ENCODE measurements at regions not wholly inside any gene's neighbourhood (a gene's known extent, or its start where the extent isn't known, plus 50 kb on each side); places are given as distances from the start of the nearest gene placed in this dataset.

- TF ChIP-seq FOXA1 (IDR thresholded peaks at IDR 0.05) (no peak), REST (IDR thresholded peaks at IDR 0.05) (no peak), TAF1 (conservative IDR thresholded peaks at IDR 0.05) (no peak), JUND (IDR thresholded peaks at IDR 0.05) (no peak), GABPA (IDR thresholded peaks at IDR 0.05 in 1 of 2, conservative IDR thresholded peaks at IDR 0.05 in 1 of 2) (no peak), RAD21 (IDR thresholded peaks at IDR 0.05) (no peak), NR2F2 (IDR thresholded peaks at IDR 0.05) (no peak), EGR1 (IDR thresholded peaks at IDR 0.05; ENCODE audit: low read depth in 2 of 2) (no peak), YY1 (IDR thresholded peaks at IDR 0.05) (no peak)
- TF ChIP-seq, protein P1, sequence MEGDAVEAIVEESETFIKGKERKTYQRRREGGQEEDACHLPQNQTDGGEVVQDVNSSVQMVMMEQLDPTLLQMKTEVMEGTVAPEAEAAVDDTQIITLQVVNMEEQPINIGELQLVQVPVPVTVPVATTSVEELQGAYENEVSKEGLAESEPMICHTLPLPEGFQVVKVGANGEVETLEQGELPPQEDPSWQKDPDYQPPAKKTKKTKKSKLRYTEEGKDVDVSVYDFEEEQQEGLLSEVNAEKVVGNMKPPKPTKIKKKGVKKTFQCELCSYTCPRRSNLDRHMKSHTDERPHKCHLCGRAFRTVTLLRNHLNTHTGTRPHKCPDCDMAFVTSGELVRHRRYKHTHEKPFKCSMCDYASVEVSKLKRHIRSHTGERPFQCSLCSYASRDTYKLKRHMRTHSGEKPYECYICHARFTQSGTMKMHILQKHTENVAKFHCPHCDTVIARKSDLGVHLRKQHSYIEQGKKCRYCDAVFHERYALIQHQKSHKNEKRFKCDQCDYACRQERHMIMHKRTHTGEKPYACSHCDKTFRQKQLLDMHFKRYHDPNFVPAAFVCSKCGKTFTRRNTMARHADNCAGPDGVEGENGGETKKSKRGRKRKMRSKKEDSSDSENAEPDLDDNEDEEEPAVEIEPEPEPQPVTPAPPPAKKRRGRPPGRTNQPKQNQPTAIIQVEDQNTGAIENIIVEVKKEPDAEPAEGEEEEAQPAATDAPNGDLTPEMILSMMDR (IDR thresholded peaks at IDR 0.05; ENCODE audit: low read depth, low read length, missing input control): no peak
- TF ChIP-seq, protein P2, sequence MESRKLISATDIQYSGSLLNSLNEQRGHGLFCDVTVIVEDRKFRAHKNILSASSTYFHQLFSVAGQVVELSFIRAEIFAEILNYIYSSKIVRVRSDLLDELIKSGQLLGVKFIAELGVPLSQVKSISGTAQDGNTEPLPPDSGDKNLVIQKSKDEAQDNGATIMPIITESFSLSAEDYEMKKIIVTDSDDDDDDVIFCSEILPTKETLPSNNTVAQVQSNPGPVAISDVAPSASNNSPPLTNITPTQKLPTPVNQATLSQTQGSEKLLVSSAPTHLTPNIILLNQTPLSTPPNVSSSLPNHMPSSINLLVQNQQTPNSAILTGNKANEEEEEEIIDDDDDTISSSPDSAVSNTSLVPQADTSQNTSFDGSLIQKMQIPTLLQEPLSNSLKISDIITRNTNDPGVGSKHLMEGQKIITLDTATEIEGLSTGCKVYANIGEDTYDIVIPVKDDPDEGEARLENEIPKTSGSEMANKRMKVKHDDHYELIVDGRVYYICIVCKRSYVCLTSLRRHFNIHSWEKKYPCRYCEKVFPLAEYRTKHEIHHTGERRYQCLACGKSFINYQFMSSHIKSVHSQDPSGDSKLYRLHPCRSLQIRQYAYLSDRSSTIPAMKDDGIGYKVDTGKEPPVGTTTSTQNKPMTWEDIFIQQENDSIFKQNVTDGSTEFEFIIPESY (IDR thresholded peaks at IDR 0.05): no peak
- TF ChIP-seq, protein P3, sequence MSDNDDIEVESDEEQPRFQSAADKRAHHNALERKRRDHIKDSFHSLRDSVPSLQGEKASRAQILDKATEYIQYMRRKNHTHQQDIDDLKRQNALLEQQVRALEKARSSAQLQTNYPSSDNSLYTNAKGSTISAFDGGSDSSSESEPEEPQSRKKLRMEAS (IDR thresholded peaks at IDR 0.05): no peak
Measured at GRCh38 chr4:125682730-125683129, 368.0 kb downstream of the FAT4 start.
